GM12875 (cell line): ENCODE measurements at regions not wholly inside any gene's neighbourhood (a gene's known extent, or its start where the extent isn't known, plus 50 kb on each side); places are given as distances from the start of the nearest gene placed in this dataset.

Experiments used
- H3K4me3 ChIP-seq: one replicate; pipeline ENCODE4 v1.5.1; 2011; ENCODE audit warnings: low read depth, low read length, control low read depth
- CTCF ChIP-seq: IDR thresholded peaks from 2 replicates; pipeline ENCODE4 v1.5.1; 2011; ENCODE audit warnings: low read depth, mild to moderate bottlenecking, control low read depth, inconsistent platforms, low read length, moderate library complexity, borderline replicate concordance; ENCODE audit not compliant: insufficient read depth

DNA sequence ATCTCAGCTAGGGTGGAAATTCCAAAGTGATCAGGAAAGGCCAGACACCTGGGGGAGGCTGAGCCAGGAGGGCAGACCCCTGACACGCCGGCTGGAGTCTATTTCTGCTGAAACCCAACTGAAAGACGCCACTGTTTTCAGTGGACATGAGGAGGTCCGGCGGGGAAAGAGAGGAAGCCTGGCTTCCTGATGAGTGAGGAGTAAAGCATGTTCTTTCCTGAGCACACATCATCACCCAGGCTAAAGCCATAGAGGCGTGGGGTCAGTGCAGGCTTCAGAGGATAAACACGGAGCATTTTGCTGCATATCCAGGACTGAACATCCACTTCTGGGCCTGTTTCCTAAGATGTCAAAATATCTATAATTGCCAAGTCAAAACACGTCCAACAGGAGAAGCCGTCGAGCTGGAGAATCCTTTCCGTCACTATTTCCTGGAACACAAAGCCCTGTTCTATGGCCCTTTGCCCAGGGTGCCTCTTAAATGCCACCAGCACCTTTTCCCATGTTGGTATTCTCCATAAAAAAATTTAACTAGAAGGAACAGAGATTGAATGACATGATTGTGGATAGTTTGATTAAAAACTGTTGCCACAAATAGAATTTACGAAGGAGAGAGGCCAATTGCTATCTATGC lies 597.9 kb upstream of the ADAMTS16 start:
- TF ChIP-seq CTCF, result no peak
- H3K4me3 ChIP-seq, result no peak overlapping the region

- no peak overlapping the region for H3K4me3 ChIP-seq
- no peak for TF ChIP-seq CTCF
Observed at GRCh38 chr5:4544049-4544670, 596.0 kb upstream of the ADAMTS16 start.

GRCh38 chr5:4547547-4547946 lies 592.6 kb upstream of the ADAMTS16 start:
- H3K4me3 ChIP-seq, result no peak overlapping the region
- no peak for TF ChIP-seq CTCF

DNA sequence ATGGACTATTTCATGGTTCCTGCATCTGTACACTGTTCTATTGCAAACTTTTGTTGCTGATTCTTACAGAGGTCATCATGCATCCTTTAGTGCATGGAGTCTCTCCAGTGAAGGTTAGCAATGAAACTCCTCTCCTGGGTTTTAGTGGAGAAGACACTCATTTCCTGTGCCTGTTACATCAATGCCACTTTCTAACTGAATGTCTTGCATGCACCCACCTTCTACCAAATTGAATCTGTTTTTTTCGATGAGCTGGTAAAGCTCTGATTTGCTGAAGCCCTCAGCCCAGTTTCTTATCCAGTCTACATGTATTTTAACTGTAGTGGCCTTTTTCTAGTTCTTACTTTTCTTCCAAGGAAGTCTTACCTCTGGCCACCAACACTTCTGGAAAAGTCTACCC lies 591.8 kb upstream of the ADAMTS16 start:
- no peak overlapping the region for H3K4me3 ChIP-seq
- no peak for TF ChIP-seq CTCF

GRCh38 chr5:4549351-4549750 lies 590.8 kb upstream of the ADAMTS16 start:
- TF ChIP-seq CTCF, result no peak
- H3K4me3 ChIP-seq, result no peak overlapping the region

DNA sequence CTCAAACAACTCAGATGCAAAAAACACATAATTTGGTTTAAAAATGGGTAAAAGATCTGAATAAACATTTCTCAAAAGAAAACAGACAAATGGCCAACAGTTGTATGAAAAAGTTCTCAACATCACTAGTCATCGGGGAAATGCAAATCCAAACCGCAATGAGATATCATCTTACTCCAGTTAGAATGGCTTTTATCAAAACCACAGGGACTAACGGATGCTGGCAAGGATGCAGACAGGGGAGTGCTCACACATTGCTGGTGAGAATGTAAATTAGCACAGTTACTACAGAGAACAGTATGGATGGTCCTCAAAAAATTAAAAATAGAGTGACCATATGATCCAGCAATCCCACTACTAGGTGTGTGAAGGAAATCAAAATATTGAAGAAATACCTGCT lies 589.1 kb upstream of the ADAMTS16 start:
- H3K4me3 ChIP-seq, result no peak overlapping the region
- TF ChIP-seq CTCF, result no peak

DNA sequence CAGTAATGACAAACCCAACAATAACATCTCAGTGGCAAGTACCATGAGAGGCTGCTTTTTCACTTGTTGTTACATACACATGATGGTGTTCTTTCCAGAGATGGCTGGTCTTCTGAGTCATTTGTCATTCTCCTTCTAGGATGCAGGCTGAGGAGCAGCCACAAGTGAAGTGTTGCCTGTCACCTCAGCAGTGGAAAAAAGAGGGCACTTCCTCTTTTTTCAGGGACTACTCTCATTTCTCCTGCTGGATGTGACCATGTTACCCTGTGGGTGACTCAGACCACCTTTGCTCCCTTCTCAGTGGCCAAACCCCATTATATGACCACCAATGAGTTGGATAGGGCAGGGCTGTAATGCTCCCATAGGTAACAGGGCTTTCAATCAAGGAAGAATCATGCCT lies 587.0 kb upstream of the ADAMTS16 start:
- TF ChIP-seq CTCF, result no peak
- no peak overlapping the region for H3K4me3 ChIP-seq
